CD4-positive, alpha-beta T cell (primary cell): ENCODE measurements at regions not wholly inside any gene's neighbourhood (a gene's known extent, or its start where the extent isn't known, plus 50 kb on each side); places are given as distances from the start of the nearest gene placed in this dataset.

ENCODE experiments used
- ATAC-seq: fragments of 200-7000 bp; cut with Tn5 transposase; one replicate; pipeline ENCODE4 v1.10.0; 2022; ENCODE audit warnings: mild to moderate bottlenecking; ENCODE audit not compliant: poor library complexity
- CTCF ChIA-PET: fragments of 350-600 bp; sonication (Branson Sonifier 250); formaldehyde crosslinking; loops from one replicate; lab custom pipeline; 2021; ENCODE audit warnings: antibody characterized with exemption, inconsistent platforms; lab: Charles Lee
- POLR2A ChIA-PET: fragments of 350-600 bp; sonication (Branson Sonifier 250); formaldehyde crosslinking; loops from one replicate; lab custom pipeline; 2021; ENCODE audit warnings: antibody characterized with exemption, inconsistent platforms; lab: Charles Lee
- DNase-seq, 14 experiments: peaks; one replicate each; pipeline ENCODE4 v3.0.0-alpha.2; 2013 to 2020; ENCODE audit warnings: mixed read lengths in 2 of 14
- H3K27ac ChIP-seq, 2 donors: one replicate each; pipeline versions ENCODE4 v1.5.1 to v1.7.0; 2013; ENCODE audit warnings: low read length in 2 of 2, low read depth in 1 of 2, mild to moderate bottlenecking in 1 of 2
- H3K27me3 ChIP-seq, 2 experiments: 1 replicate in 1 of 2; 2 replicates in 1 of 2; pipeline versions ENCODE4 v1.6.1 to v1.7.0; 2013; ENCODE audit warnings: low read length in 2 of 2, control low read depth in 1 of 2, mild to moderate bottlenecking in 1 of 2, moderate library complexity in 1 of 2; ENCODE audit not compliant: insufficient read depth in 2 of 2, control insufficient read depth in 1 of 2
- H3K36me3 ChIP-seq: one replicate; pipeline ENCODE4 v1.6.1; 2013; ENCODE audit warnings: low read length, control low read depth; ENCODE audit not compliant: insufficient read depth
- H3K4me1 ChIP-seq: one replicate; pipeline ENCODE4 v1.6.1; 2013; ENCODE audit warnings: low read length, control low read depth; ENCODE audit not compliant: insufficient read depth
- H3K4me3 ChIP-seq: one replicate; pipeline ENCODE4 v1.5.1; 2013; ENCODE audit warnings: mild to moderate bottlenecking, low read length, moderate library complexity
- H3K9me3 ChIP-seq, 2 experiments: 1 replicate in 1 of 2; 2 replicates in 1 of 2; pipeline versions ENCODE4 v1.6.1 to v1.7.0; 2013; ENCODE audit warnings: low read length in 2 of 2, mild to moderate bottlenecking in 2 of 2, control low read depth in 1 of 2, moderate library complexity in 1 of 2; ENCODE audit not compliant: control insufficient read depth in 1 of 2, insufficient read depth in 1 of 2
- H3K27ac Mint-ChIP-seq: one replicate; pipeline ENCODE4 v1.8.0; 2020; ENCODE audit warnings: mixed read lengths
- H3K27me3 Mint-ChIP-seq: one replicate; pipeline ENCODE4 v1.8.0; 2021; ENCODE audit warnings: mixed read lengths
- H3K36me3 Mint-ChIP-seq: one replicate; pipeline ENCODE4 v1.8.0; 2021; ENCODE audit warnings: low read depth, mixed read lengths
- H3K4me1 Mint-ChIP-seq: one replicate; pipeline ENCODE4 v1.8.0; 2021; ENCODE audit warnings: low read depth, mixed read lengths
- H3K4me3 Mint-ChIP-seq: one replicate; pipeline ENCODE4 v1.8.0; 2020; ENCODE audit warnings: mild to moderate bottlenecking, mixed read lengths
- H3K9me3 Mint-ChIP-seq: one replicate; pipeline ENCODE4 v1.8.0; 2020; ENCODE audit warnings: mixed read lengths
- CTCF ChIP-seq: fragments of 200-600 bp; IDR thresholded peaks from one replicate; pipeline ENCODE4 v1.8.0; 2022; ENCODE audit warnings: antibody characterized with exemption, mild to moderate bottlenecking
- intact Hi-C, 2 experiments: fragments of 100-400 bp; cut with DNase I in 1 of 2; cut with micrococcal nuclease in 1 of 2; formaldehyde crosslinking; loops; one replicate each; pipeline versions ENCODE4 v1.15.1 to v1.9.0; 2023 to 2025; cut with DNase I, micrococcal nuclease

GRCh38 chr14:65255583-65256461 lies 153.5 kb upstream of the MAX start:
- Histone ChIP-seq H3K4me3 (no peak overlapping the region), H3K4me1 (peaks cover 10% of the 10 kb centered on the region), H3K36me3 (no peaks in the 10 kb centered on the region), H3K9me3 (no peaks in the 10 kb centered on the region), H3K27me3 (no peaks in the 10 kb centered on the region), H3K27ac (no peak overlapping the region)
- H3K4me3 Mint-ChIP-seq = no peak overlapping the region
- POLR2A ChIA-PET = interaction anchor here (1.1 to 1.5 kb wide), 2 partner anchors 156 to 158 kb away, joined by 5 read pairs; partner anchors contain the start of gene FUT8
- TF ChIP-seq CTCF = no peak
- intact Hi-C loops = no loop called here
- no peak overlapping the region for H3K27ac Mint-ChIP-seq
- peaks cover 3% of the 10 kb centered on the region for H3K9me3 Mint-ChIP-seq
- CTCF ChIA-PET = no interaction called here
- no peaks in the 10 kb centered on the region for H3K36me3 Mint-ChIP-seq
- DNase-seq = no peak
- H3K27me3 Mint-ChIP-seq = no peaks in the 10 kb centered on the region
- no peak for ATAC-seq
- peaks cover 17% of the 10 kb centered on the region for H3K4me1 Mint-ChIP-seq

GRCh38 chr14:65256714-65257113 lies 154.4 kb upstream of the MAX start:
- H3K27ac Mint-ChIP-seq = no peak overlapping the region
- Histone ChIP-seq H3K27ac (no peak overlapping the region), H3K9me3 (no peaks in the 10 kb centered on the region), H3K4me1 (peaks cover 10% of the 10 kb centered on the region), H3K36me3 (no peaks in the 10 kb centered on the region), H3K4me3 (no peak overlapping the region), H3K27me3 (no peaks in the 10 kb centered on the region)
- no peak for TF ChIP-seq CTCF
- intact Hi-C loops = no loop called here
- no peak for ATAC-seq
- H3K9me3 Mint-ChIP-seq = peaks cover 3% of the 10 kb centered on the region
- H3K4me1 Mint-ChIP-seq = peaks cover 17% of the 10 kb centered on the region
- no peak for DNase-seq
- H3K27me3 Mint-ChIP-seq = no peaks in the 10 kb centered on the region
- ChIA-PET CTCF (no interaction called here), POLR2A (interaction anchor here (1.5 kb wide), 1 partner anchor 157 kb away, joined by 5 read pairs; no protein-coding TSS in a partner anchor)
- H3K4me3 Mint-ChIP-seq = no peak overlapping the region
- no peaks in the 10 kb centered on the region for H3K36me3 Mint-ChIP-seq

DNA sequence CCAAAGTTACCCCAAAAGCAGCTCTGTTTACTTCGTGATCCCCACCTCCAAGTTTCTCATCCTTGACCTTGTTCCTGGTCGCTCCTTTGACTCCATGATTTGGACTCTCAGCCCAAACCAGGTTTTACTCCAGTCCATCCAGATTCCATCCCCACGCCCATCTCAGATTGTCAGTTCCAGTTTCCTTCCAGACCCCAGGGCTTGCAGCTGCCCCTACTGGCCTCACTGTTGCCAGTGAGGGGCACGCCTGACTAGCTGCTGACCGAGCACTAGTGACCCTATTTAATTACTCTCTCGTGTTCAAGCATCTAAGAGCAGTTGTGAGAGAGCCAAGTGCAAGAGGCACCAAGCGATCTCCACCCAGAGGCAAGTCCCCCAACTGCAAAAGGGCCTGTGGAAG lies 155.1 kb upstream of the FUT8 start:
- ATAC-seq = no peak
- no peaks in the 10 kb centered on the region for H3K36me3 ChIP-seq
- no peak overlapping the region for H3K4me3 ChIP-seq
- Mint-ChIP-seq H3K36me3 (no peaks in the 10 kb centered on the region), H3K27ac (no peak overlapping the region), H3K4me1 (peaks cover 17% of the 10 kb centered on the region), H3K27me3 (no peaks in the 10 kb centered on the region), H3K4me3 (no peak overlapping the region), H3K9me3 (peaks cover 3% of the 10 kb centered on the region)
- H3K9me3 ChIP-seq = no peaks in the 10 kb centered on the region
- CTCF ChIA-PET = no interaction called here
- intact Hi-C loops = no loop called here
- H3K27ac ChIP-seq = no peak overlapping the region
- POLR2A ChIA-PET = no interaction called here
- no peak for DNase-seq
- H3K4me1 ChIP-seq = peaks cover 10% of the 10 kb centered on the region
- TF ChIP-seq CTCF = no peak
- no peaks in the 10 kb centered on the region for H3K27me3 ChIP-seq
